HEK293T (cell line): ENCODE measurements at regions not wholly inside any gene's neighbourhood (a gene's known extent, or its start where the extent isn't known, plus 50 kb on each side); places are given as distances from the start of the nearest gene placed in this dataset.

Source experiments
- ARNT ChIP-seq: fragments of 450-650 bp; IDR thresholded peaks from 2 replicates; pipeline ENCODE4 v1.6.1; 2017; ENCODE audit warnings: mild to moderate bottlenecking
- BHLHE40 ChIP-seq: fragments of 450-650 bp; IDR thresholded peaks from 2 replicates; pipeline ENCODE4 v1.6.1; 2016; ENCODE audit warnings: mild to moderate bottlenecking, moderate library complexity, borderline replicate concordance
- CTBP1 ChIP-seq: fragments of 450-650 bp; IDR thresholded peaks from 2 replicates; pipeline ENCODE4 v1.6.1; 2016; ENCODE audit warnings: borderline replicate concordance
- ELF4 ChIP-seq: fragments of 450-650 bp; IDR thresholded peaks from 2 replicates; pipeline ENCODE4 v1.6.1; 2017; ENCODE audit warnings: antibody characterized with exemption
- FOXA1 ChIP-seq: fragments of 450-650 bp; IDR thresholded peaks from 2 replicates; pipeline ENCODE4 v1.6.1; 2016; ENCODE audit warnings: mild to moderate bottlenecking
- FOXK2 ChIP-seq: fragments of 450-650 bp; IDR thresholded peaks from 2 replicates; pipeline ENCODE4 v1.6.1; 2016; ENCODE audit warnings: mild to moderate bottlenecking
- HDGF ChIP-seq: fragments of 450-650 bp; IDR thresholded peaks from 2 replicates; pipeline ENCODE4 v1.6.1; 2017; ENCODE audit warnings: antibody characterized with exemption, borderline replicate concordance
- L3MBTL2 ChIP-seq: fragments of 450-650 bp; conservative IDR thresholded peaks from 2 replicates; pipeline ENCODE4 v1.6.1; 2016; ENCODE audit warnings: mild to moderate bottlenecking
- NFRKB ChIP-seq: fragments of 450-650 bp; IDR thresholded peaks from 2 replicates; pipeline ENCODE4 v1.6.1; 2016; ENCODE audit warnings: mild to moderate bottlenecking, moderate library complexity
- SP1 ChIP-seq: fragments of 450-650 bp; IDR thresholded peaks from 2 replicates; pipeline ENCODE4 v1.6.1; 2017
- SUZ12 ChIP-seq: fragments of 450-650 bp; IDR thresholded peaks from 2 replicates; pipeline ENCODE4 v1.6.1; 2016; ENCODE audit warnings: mild to moderate bottlenecking
- TARDBP ChIP-seq: fragments of 450-650 bp; IDR thresholded peaks from 2 replicates; pipeline ENCODE4 v1.6.1; 2016
- ZNF384 ChIP-seq: fragments of 450-650 bp; IDR thresholded peaks from 2 replicates; pipeline ENCODE4 v1.6.1; 2016
- TF ChIP-seq, protein P1 (sequence below): fragments of 450-650 bp; IDR thresholded peaks from 2 replicates; pipeline ENCODE4 v1.6.1; 2016

DNA sequence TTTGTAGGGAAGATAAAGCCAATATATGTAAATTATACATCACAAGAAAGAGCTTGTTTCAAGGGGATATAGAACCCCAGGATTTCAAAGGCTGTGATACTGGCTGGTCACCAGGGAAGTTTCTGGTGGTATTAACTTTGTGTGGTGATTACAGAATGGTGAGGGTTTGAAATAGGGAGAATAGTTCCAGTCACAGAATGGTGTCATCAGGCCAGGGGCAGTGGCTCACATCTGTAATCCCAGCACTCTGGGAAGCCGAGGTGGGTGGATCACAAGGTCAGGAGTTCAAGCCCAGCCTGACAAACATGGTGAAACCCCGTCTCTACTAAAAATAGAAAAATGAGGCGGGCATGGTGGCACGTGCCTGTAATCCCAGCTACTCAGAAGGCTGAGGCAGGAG lies 183.8 kb upstream of the XYLT1 start:
- no peak for TF ChIP-seq BHLHE40
- no peak for TF ChIP-seq ELF4
- no peak for TF ChIP-seq ARNT
- TF ChIP-seq, protein P1, sequence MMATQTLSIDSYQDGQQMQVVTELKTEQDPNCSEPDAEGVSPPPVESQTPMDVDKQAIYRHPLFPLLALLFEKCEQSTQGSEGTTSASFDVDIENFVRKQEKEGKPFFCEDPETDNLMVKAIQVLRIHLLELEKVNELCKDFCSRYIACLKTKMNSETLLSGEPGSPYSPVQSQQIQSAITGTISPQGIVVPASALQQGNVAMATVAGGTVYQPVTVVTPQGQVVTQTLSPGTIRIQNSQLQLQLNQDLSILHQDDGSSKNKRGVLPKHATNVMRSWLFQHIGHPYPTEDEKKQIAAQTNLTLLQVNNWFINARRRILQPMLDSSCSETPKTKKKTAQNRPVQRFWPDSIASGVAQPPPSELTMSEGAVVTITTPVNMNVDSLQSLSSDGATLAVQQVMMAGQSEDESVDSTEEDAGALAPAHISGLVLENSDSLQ, result no peak
- TF ChIP-seq HDGF, result no peak
- no peak for TF ChIP-seq SUZ12
- no peak for TF ChIP-seq TARDBP
- TF ChIP-seq FOXA1, result no peak
- TF ChIP-seq FOXK2, result no peak
- TF ChIP-seq SP1, result no peak
- TF ChIP-seq L3MBTL2, result no peak
- TF ChIP-seq CTBP1, result no peak
- TF ChIP-seq NFRKB, result no peak
- TF ChIP-seq ZNF384, result no peak
